K562 (cell line): ENCODE measurements at regions not wholly inside any gene's neighbourhood (a gene's known extent, or its start where the extent isn't known, plus 50 kb on each side); places are given as distances from the start of the nearest gene placed in this dataset.
"Not testable (repeated sequence)": the region's sequence is repeated elsewhere in the genome, so short reads cannot be mapped to it uniquely, and the experiment has no call there.

Source experiments
- ATAC-seq: fragments of 200-7000 bp; cut with Tn5 transposase; 3 replicates; pipeline ENCODE4 v1.9.1; 2020; ENCODE audit warnings: moderate library complexity
- BruUV-seq: library from RNA; stranded (reverse); fragments of 400-500 nt; replicated peaks from 2 replicates; lab custom pipeline; 2021; lab: Mats Ljungman, UMichigan
- CTCF ChIA-PET: fragments of 300-600 bp; formaldehyde crosslinking; extraction: SDS; loops from one replicate; lab custom pipeline; 2021; ENCODE audit warnings: low intra/inter-chr PET ratio; lab: Yijun Ruan, JAX
- POLR2A ChIA-PET: fragments of 300-600, 350-650 bp; sonication (Branson Sonifier 250); formaldehyde crosslinking; extraction: SDS; loops from one replicate; lab custom pipeline; 2021; ENCODE audit warnings: antibody characterized with exemption, inconsistent platforms; lab: Yijun Ruan, JAX
- DNase-seq, 4 experiments: peaks; one replicate each; pipeline versions ENCODE4 v3.0.0 to v3.0.0-alpha.2; 2011 to 2018; ENCODE audit warnings: low spot score in 3 of 4, mixed read lengths in 3 of 4; ENCODE audit errors: extremely low read depth in 1 of 4
- FAIRE-seq: peaks from 2 replicates; lab custom pipeline; 2011; peaks lifted over from hg19 to GRCh38; lab: Jason Lieb, UNC
- H2AFZ ChIP-seq: 2 replicates; pipeline ENCODE4 v1.6.0; 2011; ENCODE audit warnings: low read depth, low read length, control low read depth, inconsistent platforms
- H3K27ac ChIP-seq: fragments of 200-600 bp; 3 replicates; pipeline ENCODE4 v1.8.0; 2011; ENCODE audit warnings: low read depth, mild to moderate bottlenecking, control low read depth, inconsistent platforms, low read length, moderate library complexity, mixed read lengths; ENCODE audit errors: extremely low read depth
- H3K27me3 ChIP-seq, 2 experiments: fragments of 300-600 bp in 1 of 2; 2 replicates in 1 of 2; 3 replicates in 1 of 2; pipeline versions ENCODE4 v1.6.0 to v1.8.0; 2011; ENCODE audit warnings: inconsistent platforms in 2 of 2, low read length in 2 of 2, mild to moderate bottlenecking in 1 of 2, mixed read lengths in 1 of 2, moderate library complexity in 1 of 2; ENCODE audit not compliant: control insufficient read depth in 2 of 2, insufficient read depth in 2 of 2
- H3K36me3 ChIP-seq: fragments of 300-600 bp; 3 replicates; pipeline ENCODE4 v1.8.0; 2011; ENCODE audit warnings: mild to moderate bottlenecking, low read length, inconsistent platforms; ENCODE audit not compliant: control insufficient read depth, insufficient read depth
- H3K4me1 ChIP-seq, 2 experiments: fragments of 200-600 bp in 1 of 2; replicated peaks in 1 of 2; 2 replicates in 1 of 2; 3 replicates in 1 of 2; pipeline versions ENCODE4 v1.5.1 to v1.8.0; 2011; ENCODE audit warnings: inconsistent platforms in 2 of 2, low read length in 2 of 2, mild to moderate bottlenecking in 1 of 2, mixed read lengths in 1 of 2, moderate library complexity in 1 of 2; ENCODE audit not compliant: control insufficient read depth in 2 of 2, insufficient read depth in 2 of 2
- H3K4me2 ChIP-seq: 2 replicates; pipeline ENCODE4 v1.6.1; 2011; ENCODE audit warnings: low read length, control low read depth, inconsistent platforms, mixed read lengths; ENCODE audit not compliant: insufficient read depth
- H3K4me3 ChIP-seq: fragments of 200-600 bp; sonication (generic), shearing (Covaris generic); 2 replicates; pipeline ENCODE4 v1.5.1; 2016; ENCODE audit warnings: control low read depth, inconsistent platforms
- H3K79me2 ChIP-seq: fragments of 200-600 bp; 3 replicates; pipeline ENCODE4 v1.8.0; 2011; ENCODE audit warnings: low read length, inconsistent platforms; ENCODE audit not compliant: control insufficient read depth, insufficient read depth
- H3K9ac ChIP-seq, 2 experiments: 2 replicates each; pipeline versions ENCODE4 v1.6.0 to v1.6.1; 2011; ENCODE audit warnings: low read depth in 2 of 2, low read length in 2 of 2, control low read depth in 1 of 2, inconsistent platforms in 1 of 2, mild to moderate bottlenecking in 1 of 2, mixed read lengths in 1 of 2; ENCODE audit not compliant: insufficient read depth in 1 of 2
- H3K9me1 ChIP-seq: one replicate; pipeline ENCODE4 v1.6.0; 2011; ENCODE audit warnings: inconsistent platforms, mild to moderate bottlenecking, low read length, moderate library complexity; ENCODE audit not compliant: control insufficient read depth, insufficient read depth
- H3K9me3 ChIP-seq: replicated peaks from 2 replicates; pipeline ENCODE4 v1.5.1; 2011; ENCODE audit warnings: low read depth, low read length, inconsistent platforms; ENCODE audit not compliant: control insufficient read depth, insufficient read depth
- H4K20me1 ChIP-seq: replicated peaks from 2 replicates; pipeline ENCODE4 v1.6.1; 2011; ENCODE audit warnings: low read length, inconsistent platforms, mixed read lengths; ENCODE audit not compliant: control insufficient read depth, insufficient read depth
- COPS2 ChIP-seq: fragments of 450-650 bp; conservative IDR thresholded peaks from 2 replicates; pipeline ENCODE4 v1.6.1; 2016; ENCODE audit warnings: mild to moderate bottlenecking, moderate library complexity
- GATA2 ChIP-seq: sonication (generic); formaldehyde crosslinking; IDR thresholded peaks from 2 replicates; pipeline ENCODE4 v1.4.0; 2020; ENCODE audit warnings: mild to moderate bottlenecking, missing genetic modification reagents
- HIVEP1 ChIP-seq: fragments of 250-450 bp; sonication (Bioruptor Pico); IDR thresholded peaks from 2 replicates; pipeline ENCODE4 v1.4.0; 2020; ENCODE audit warnings: mild to moderate bottlenecking
- MCM5 ChIP-seq: fragments of 450-650 bp; IDR thresholded peaks from 2 replicates; pipeline ENCODE4 v1.6.1; 2016; ENCODE audit warnings: low read depth
- ZKSCAN8 ChIP-seq: fragments of 200-800 bp; sonication (Bioruptor generic); IDR thresholded peaks from 2 replicates; pipeline ENCODE4 v1.6.1; 2016; ENCODE audit warnings: missing genetic modification characterization, missing compliant biosample characterization
- ZNF507 ChIP-seq: conservative IDR thresholded peaks from 2 replicates; pipeline ENCODE4 v1.6.1; 2017; ENCODE audit warnings: missing genetic modification characterization, missing compliant biosample characterization
- WGBS: fragments of 100-300 bp; shearing (Covaris generic); methylation state at CpG from one replicate; pipeline ENCODE4 v1.1.6; 2016; ENCODE audit warnings: low coverage, mixed read lengths; ENCODE audit not compliant: insufficient coverage; ENCODE audit errors: missing lambda C conversion rate; 5-methylcytosine and 5-hydroxymethylcytosine counted together
- in situ Hi-C: fragments of 300-500 bp; cut with MboI; formaldehyde crosslinking; loops from 4 replicates; pipeline ENCODE4 v1.15.0; 2018; ENCODE audit warnings: inconsistent platforms, mixed read lengths
- intact Hi-C: fragments of 100-400 bp; cut with micrococcal nuclease; formaldehyde crosslinking; loops from 2 replicates; pipeline ENCODE4 v1.14.2; 2022
- TF ChIP-seq, protein P1 (sequence below): fragments of 450-650 bp; IDR thresholded peaks from 2 replicates; pipeline ENCODE4 v1.6.1; 2018; ENCODE audit not compliant: partially characterized antibody
- TF ChIP-seq, protein P2 (sequence below), 2 experiments: fragments of 450-650 bp in 1 of 2; IDR thresholded peaks; 2 replicates each; pipeline ENCODE4 v1.6.1; 2011 to 2017; ENCODE audit warnings: low read depth in 2 of 2, antibody characterized with exemption in 1 of 2, borderline replicate concordance in 1 of 2, low read length in 1 of 2, mild to moderate bottlenecking in 1 of 2, mixed read lengths in 1 of 2; ENCODE audit not compliant: control insufficient read depth in 1 of 2

DNA sequence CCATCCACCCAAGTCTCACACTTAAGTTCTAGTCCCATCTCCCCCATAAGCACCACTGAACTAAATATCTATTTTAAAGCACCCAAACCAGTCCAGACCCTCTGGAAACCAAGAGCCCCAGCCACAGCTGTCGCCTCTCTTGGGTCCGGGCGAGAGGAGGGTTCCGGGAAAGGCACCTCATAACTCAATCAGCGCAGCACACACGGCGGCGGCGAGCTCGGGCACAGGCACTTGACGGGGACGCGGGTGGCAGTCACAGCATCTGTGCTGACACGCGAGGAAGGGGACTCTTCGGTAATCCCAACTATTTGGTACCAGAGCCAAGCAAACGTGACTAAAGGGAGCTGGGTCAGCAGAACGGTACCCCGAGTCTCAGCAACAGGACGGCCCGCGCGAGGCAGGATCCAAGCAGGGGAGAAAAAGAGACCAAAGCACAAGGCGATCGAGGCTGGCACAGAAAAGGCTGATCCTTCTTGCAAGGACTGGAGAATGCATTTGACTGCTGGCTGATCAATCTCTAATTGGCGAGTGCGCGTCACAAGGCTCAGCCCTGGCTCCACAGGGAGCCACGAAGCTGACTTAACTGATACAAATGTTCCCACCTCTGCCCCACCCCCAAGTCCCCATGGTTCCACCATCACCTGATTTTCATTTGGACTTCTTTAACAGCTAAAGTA lies 470.7 kb downstream of the PCDH19 start:
- POLR2A ChIA-PET, DNase-seq, H2AFZ ChIP-seq, BruUV-seq, H4K20me1 ChIP-seq, H3K9ac ChIP-seq, ATAC-seq, H3K4me1 ChIP-seq, H3K4me2 ChIP-seq, in situ Hi-C loops, H3K9me3 ChIP-seq, CTCF ChIA-PET, FAIRE-seq, intact Hi-C loops, H3K9me1 ChIP-seq, H3K79me2 ChIP-seq, H3K27ac ChIP-seq, H3K4me3 ChIP-seq, H3K27me3 ChIP-seq, H3K36me3 ChIP-seq: not testable (repeated sequence)
- 0% methylated on average over 9 of the region's 29 CpGs for WGBS

DNA sequence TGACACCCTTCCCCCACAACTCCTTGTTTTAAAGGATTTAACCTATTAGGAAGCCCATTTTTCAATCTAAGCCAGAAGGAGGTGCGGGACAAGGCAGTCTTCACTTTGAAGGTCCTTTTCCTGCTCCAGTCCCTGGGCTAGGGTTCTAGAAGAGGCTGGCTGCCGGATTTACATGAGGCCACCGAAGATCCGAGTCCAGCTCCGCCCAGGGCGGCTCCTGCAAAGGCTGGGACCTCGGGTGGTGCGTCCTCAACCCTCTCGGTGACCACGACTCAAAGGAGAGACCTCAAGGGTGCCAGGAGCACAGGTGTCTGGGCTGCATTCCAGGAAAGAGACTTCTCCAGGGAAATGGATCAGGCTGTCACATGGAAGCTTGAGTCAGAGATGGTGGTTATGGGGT lies 471.6 kb downstream of the PCDH19 start:
- no peaks in the 10 kb centered on the region for H3K4me1 ChIP-seq
- in situ Hi-C loops (no loop called here), intact Hi-C loops (no loop called here)
- H4K20me1 ChIP-seq: no peaks in the 10 kb centered on the region
- H3K27me3 ChIP-seq: no peaks in the 10 kb centered on the region
- no peak overlapping the region for H3K4me2 ChIP-seq
- H2AFZ ChIP-seq: no peak overlapping the region
- H3K27ac ChIP-seq: no peak overlapping the region
- H3K9ac ChIP-seq: no peak overlapping the region
- no peaks in the 10 kb centered on the region for H3K36me3 ChIP-seq
- DNase-seq (no peak), FAIRE-seq (no peak), ATAC-seq (no peak)
- ChIA-PET CTCF (no interaction called here), POLR2A (no interaction called here)
- H3K79me2 ChIP-seq: no peaks in the 10 kb centered on the region; the same call in 2 of the 3 replicates
- no peak overlapping the region for H3K4me3 ChIP-seq
- no peaks in the 10 kb centered on the region for H3K9me1 ChIP-seq
- 0% methylated on average over 5 of the region's 10 CpGs for WGBS
- no peaks in the 10 kb centered on the region for H3K9me3 ChIP-seq
- no TSS peak for BruUV-seq
- TF ChIP-seq, protein P1, sequence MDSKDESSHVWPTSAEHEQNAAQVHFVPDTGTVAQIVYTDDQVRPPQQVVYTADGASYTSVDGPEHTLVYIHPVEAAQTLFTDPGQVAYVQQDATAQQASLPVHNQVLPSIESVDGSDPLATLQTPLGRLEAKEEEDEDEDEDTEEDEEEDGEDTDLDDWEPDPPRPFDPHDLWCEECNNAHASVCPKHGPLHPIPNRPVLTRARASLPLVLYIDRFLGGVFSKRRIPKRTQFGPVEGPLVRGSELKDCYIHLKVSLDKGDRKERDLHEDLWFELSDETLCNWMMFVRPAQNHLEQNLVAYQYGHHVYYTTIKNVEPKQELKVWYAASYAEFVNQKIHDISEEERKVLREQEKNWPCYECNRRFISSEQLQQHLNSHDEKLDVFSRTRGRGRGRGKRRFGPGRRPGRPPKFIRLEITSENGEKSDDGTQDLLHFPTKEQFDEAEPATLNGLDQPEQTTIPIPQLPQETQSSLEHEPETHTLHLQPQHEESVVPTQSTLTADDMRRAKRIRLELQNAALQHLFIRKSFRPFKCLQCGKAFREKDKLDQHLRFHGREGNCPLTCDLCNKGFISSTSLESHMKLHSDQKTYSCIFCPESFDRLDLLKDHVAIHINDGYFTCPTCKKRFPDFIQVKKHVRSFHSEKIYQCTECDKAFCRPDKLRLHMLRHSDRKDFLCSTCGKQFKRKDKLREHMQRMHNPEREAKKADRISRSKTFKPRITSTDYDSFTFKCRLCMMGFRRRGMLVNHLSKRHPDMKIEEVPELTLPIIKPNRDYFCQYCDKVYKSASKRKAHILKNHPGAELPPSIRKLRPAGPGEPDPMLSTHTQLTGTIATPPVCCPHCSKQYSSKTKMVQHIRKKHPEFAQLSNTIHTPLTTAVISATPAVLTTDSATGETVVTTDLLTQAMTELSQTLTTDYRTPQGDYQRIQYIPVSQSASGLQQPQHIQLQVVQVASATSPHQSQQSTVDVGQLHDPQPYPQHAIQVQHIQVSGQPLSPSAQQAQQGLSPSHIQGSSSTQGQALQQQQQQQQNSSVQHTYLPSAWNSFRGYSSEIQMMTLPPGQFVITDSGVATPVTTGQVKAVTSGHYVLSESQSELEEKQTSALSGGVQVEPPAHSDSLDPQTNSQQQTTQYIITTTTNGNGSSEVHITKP: no peak
- TF ChIP-seq GATA2 (CRISPR knock-in tag) (no peak), MCM5 (no peak), ZKSCAN8 (CRISPR knock-in tag) (no peak), ZNF507 (tag) (no peak), COPS2 (no peak), HIVEP1 (CRISPR knock-in tag) (no peak)
- TF ChIP-seq, protein P2, sequence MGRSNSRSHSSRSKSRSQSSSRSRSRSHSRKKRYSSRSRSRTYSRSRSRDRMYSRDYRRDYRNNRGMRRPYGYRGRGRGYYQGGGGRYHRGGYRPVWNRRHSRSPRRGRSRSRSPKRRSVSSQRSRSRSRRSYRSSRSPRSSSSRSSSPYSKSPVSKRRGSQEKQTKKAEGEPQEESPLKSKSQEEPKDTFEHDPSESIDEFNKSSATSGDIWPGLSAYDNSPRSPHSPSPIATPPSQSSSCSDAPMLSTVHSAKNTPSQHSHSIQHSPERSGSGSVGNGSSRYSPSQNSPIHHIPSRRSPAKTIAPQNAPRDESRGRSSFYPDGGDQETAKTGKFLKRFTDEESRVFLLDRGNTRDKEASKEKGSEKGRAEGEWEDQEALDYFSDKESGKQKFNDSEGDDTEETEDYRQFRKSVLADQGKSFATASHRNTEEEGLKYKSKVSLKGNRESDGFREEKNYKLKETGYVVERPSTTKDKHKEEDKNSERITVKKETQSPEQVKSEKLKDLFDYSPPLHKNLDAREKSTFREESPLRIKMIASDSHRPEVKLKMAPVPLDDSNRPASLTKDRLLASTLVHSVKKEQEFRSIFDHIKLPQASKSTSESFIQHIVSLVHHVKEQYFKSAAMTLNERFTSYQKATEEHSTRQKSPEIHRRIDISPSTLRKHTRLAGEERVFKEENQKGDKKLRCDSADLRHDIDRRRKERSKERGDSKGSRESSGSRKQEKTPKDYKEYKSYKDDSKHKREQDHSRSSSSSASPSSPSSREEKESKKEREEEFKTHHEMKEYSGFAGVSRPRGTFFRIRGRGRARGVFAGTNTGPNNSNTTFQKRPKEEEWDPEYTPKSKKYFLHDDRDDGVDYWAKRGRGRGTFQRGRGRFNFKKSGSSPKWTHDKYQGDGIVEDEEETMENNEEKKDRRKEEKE (IDR thresholded peaks at IDR 0.05; ENCODE audit: borderline replicate concordance in 1 of 2, control insufficient read depth in 1 of 2, low read depth in 2 of 2, low read length in 1 of 2): no peak
